Right atrium auricular region (tissue), 2 donors: ENCODE measurements at regions not wholly inside any gene's neighbourhood (a gene's known extent, or its start where the extent isn't known, plus 50 kb on each side); places are given as distances from the start of the nearest gene placed in this dataset.

Source experiments
- DNase-seq: peaks from one replicate; pipeline ENCODE4 v3.0.0-alpha.2; 2019; ENCODE audit warnings: low spot score
- H3K27ac ChIP-seq, 2 donors: fragments of 200-600 bp; sonication (generic); 1 replicate in 1 of 2; 2 replicates in 1 of 2; pipeline ENCODE4 v1.5.1; 2016 to 2019
- H3K27me3 ChIP-seq, 2 donors: fragments of 200-600 bp; sonication (generic); one replicate each; pipeline versions ENCODE4 v1.5.1 to v1.6.0; 2017 to 2019
- H3K36me3 ChIP-seq: fragments of 200-600 bp; sonication (generic); one replicate; pipeline ENCODE4 v1.5.1; 2016
- H3K4me1 ChIP-seq, 2 donors: fragments of 200-600 bp; sonication (generic); one replicate each; pipeline versions ENCODE4 v1.5.1 to v1.6.0; 2017 to 2019
- H3K4me3 ChIP-seq, 2 donors: fragments of 200-600 bp; sonication (generic); 1 replicate in 1 of 2; 2 replicates in 1 of 2; pipeline ENCODE4 v1.5.1; 2017 to 2019; ENCODE audit warnings: mild to moderate bottlenecking in 1 of 2, moderate library complexity in 1 of 2
- H3K9me3 ChIP-seq, 2 donors: fragments of 200-600 bp; sonication (generic); one replicate each; pipeline ENCODE4 v1.5.1; 2019
- CTCF ChIP-seq, 2 donors: fragments of 200-600 bp; sonication (generic); IDR thresholded peaks; one replicate each; pipeline ENCODE4 v1.5.1; 2019; ENCODE audit warnings: antibody characterized with exemption in 2 of 2

- no peak for DNase-seq
- Histone ChIP-seq H3K36me3 (no peaks in the 10 kb centered on the region), H3K27me3 (no peaks in the 10 kb centered on the region), H3K4me1 (no peaks in the 10 kb centered on the region), H3K9me3 (no peaks in the 10 kb centered on the region), H3K27ac (no peak overlapping the region), H3K4me3 (no peak overlapping the region)
- TF ChIP-seq CTCF (IDR thresholded peaks at IDR 0.05) = no peak
Observed at GRCh38 chr11:98630736-98631135, 390.0 kb upstream of the CNTN5 start.

- Histone ChIP-seq H3K27me3 (no peaks in the 10 kb centered on the region), H3K9me3 (no peaks in the 10 kb centered on the region), H3K4me1 (no peaks in the 10 kb centered on the region), H3K27ac (no peak overlapping the region), H3K36me3 (no peaks in the 10 kb centered on the region), H3K4me3 (no peak overlapping the region)
- no peak for TF ChIP-seq CTCF (IDR thresholded peaks at IDR 0.05)
- DNase-seq = no peak
Observed at GRCh38 chr11:98657711-98658110, 363.0 kb upstream of the CNTN5 start.

DNA sequence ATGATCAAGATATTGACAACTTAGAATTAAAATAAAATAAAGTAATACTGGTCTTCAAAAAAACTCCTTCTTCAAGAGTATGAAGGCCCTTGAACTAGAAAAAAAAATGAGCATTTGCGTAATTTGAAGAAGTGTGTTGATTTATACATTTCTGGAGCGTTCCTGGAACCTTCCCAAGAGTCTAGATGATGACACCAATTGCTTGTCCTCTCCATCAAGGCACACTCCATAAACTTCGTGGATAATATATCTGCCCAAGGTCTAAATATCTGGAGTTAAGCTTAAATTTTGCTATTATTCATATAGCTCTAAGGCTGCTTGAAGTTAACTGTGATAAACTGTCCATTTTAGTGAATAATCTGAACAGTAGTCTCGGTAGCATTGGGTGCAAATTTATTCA is 361.3 kb upstream of the CNTN5 start:
- Histone ChIP-seq H3K36me3 (no peaks in the 10 kb centered on the region), H3K4me3 (no peak overlapping the region), H3K9me3 (no peaks in the 10 kb centered on the region), H3K27me3 (no peaks in the 10 kb centered on the region), H3K4me1 (no peaks in the 10 kb centered on the region), H3K27ac (no peak overlapping the region)
- no peak for TF ChIP-seq CTCF (IDR thresholded peaks at IDR 0.05)
- DNase-seq = no peak

DNA sequence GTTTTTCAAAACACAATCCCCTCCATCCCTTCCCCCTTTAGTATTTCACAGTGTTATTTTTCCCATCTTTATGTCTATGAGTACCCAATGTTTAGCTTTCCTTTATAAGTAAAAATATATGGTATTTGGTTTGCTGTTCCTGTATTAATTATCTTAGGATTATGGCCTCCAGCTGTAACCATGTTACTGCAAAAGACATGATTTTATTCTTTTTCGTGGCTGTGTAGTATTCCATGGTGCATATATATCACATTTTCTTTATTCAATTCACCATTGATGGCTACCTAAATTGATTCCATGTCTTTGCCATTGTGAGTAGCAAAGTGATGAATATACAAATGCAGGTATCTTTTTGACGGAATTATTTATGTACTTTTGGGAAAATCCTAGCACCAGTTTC is 346.4 kb upstream of the CNTN5 start:
- Histone ChIP-seq H3K4me1 (no peaks in the 10 kb centered on the region), H3K27me3 (no peaks in the 10 kb centered on the region), H3K4me3 (no peak overlapping the region), H3K36me3 (no peaks in the 10 kb centered on the region), H3K27ac (no peak overlapping the region), H3K9me3 (peaks cover 0 to 3% of the 10 kb centered on the region in 2 donors)
- TF ChIP-seq CTCF (IDR thresholded peaks at IDR 0.05) = no peak
- DNase-seq = no peak

GRCh38 chr11:98679673-98680072 is 341.1 kb upstream of the CNTN5 start:
- Histone ChIP-seq H3K4me3 (no peak overlapping the region), H3K36me3 (no peaks in the 10 kb centered on the region), H3K9me3 (peaks cover 0 to 3% of the 10 kb centered on the region in 2 donors), H3K4me1 (no peaks in the 10 kb centered on the region), H3K27me3 (no peaks in the 10 kb centered on the region), H3K27ac (no peak overlapping the region)
- TF ChIP-seq CTCF (IDR thresholded peaks at IDR 0.05) = no peak
- DNase-seq = no peak

- no peak for DNase-seq
- Histone ChIP-seq H3K27ac (no peak overlapping the region), H3K9me3 (no peaks in the 10 kb centered on the region), H3K4me3 (no peak overlapping the region), H3K27me3 (no peaks in the 10 kb centered on the region), H3K4me1 (no peaks in the 10 kb centered on the region), H3K36me3 (no peaks in the 10 kb centered on the region)
- TF ChIP-seq CTCF (IDR thresholded peaks at IDR 0.05) = no peak
Observed at GRCh38 chr11:98701541-98701940, 319.2 kb upstream of the CNTN5 start.
